ENCODE measurements at regions not wholly inside any gene's neighbourhood (a gene's known extent, or its start where the extent isn't known, plus 50 kb on each side); places are given as distances from the start of the nearest gene placed in this dataset.

GRCh38 chr1:218656301-218657037 lies 311.3 kb downstream of the TGFB2 start:
- no peak for TF ChIP-seq CTCF (IDR thresholded peaks at IDR 0.05; ENCODE audit: low read length)
- no peak for TF ChIP-seq EZH2 (optimal IDR thresholded peaks at IDR 0.05; ENCODE audit: low read depth, low read length)
- TF ChIP-seq EZH2phosphoT487 (IDR thresholded peaks at IDR 0.05; ENCODE audit: low read length): no peak

Data from MM.1S (cell line).